HG03039 (cell line): ENCODE measurements at regions not wholly inside any gene's neighbourhood (a gene's known extent, or its start where the extent isn't known, plus 50 kb on each side); places are given as distances from the start of the nearest gene placed in this dataset.

ENCODE experiments used
- ATAC-seq: cut with Tn5 transposase; IDR thresholded peaks from one replicate; pipeline ENCODE4 v1.9.1; 2021; ENCODE audit warnings: mild to moderate bottlenecking, moderate library complexity; ENCODE audit not compliant: unreplicated experiment

DNA sequence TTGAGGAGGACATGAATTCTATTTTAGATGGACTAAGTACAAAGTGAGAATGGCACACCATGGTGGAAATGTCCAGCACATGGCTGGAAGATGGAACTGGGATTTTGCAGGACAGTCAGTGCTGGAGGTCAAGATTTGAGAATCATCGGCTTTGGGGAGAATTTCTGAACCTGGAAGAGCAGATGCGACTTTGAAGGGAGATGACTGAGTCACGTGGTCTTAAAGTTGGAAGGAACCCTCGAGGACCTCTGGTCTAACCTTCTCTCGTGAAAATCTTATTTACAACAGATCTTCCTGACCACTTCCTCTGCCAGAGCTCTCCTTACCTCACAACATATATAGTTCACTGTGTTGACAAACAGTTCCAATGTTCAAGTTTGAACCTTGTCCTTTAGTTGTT is 415.4 kb downstream of the ATP23 start:
- ATAC-seq, result no peak

- no peak for ATAC-seq
Measured at GRCh38 chr12:58357511-58357910, 416.1 kb downstream of the ATP23 start.

DNA sequence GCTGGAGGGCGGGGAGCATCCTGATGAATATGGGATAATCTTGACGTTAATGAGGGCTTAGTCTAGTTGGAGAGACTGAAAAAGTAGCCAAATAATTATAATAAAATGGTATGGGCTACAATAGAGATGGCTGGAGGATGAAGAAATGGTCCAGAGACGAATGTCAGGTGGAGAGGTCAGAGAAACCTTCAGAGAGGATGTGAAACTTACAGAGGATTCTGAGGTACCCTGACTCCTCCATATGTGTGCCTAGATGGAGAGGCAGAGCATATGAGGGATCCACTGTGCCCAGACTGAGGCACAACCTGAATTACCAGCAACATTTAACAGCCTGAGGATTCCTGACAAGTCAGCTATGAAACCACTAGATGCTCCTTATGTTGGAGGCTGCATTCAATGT is 417.0 kb downstream of the ATP23 start:
- no peak for ATAC-seq

DNA sequence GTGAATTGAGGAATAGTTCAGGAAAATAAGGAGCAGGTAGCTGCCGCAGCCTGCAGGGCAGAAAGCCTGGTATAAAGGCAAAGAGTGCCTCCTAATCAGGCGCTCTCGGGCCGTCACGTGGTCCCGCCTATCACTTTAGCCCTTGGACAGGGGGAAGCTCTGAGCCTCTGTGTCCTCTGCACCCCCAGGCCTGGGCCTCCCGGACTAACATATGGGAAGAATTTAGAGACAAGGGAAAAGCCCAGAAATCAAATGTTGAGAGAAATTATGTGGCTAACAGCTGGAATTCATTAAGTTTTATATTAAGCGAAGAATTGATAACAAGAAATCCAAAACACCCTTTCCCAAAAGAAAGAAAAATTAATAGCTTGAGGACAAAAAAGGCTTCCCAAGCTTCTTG is 417.7 kb downstream of the ATP23 start:
- ATAC-seq, result no peak

- no peak for ATAC-seq
Measured at GRCh38 chr12:58361056-58361455, 419.7 kb downstream of the ATP23 start.

GRCh38 chr12:58363971-58364370 is 422.6 kb downstream of the ATP23 start:
- ATAC-seq, result no peak

- no peak for ATAC-seq
Measured at GRCh38 chr12:58364389-58365086, 423.2 kb downstream of the ATP23 start.

- ATAC-seq, result no peak
Measured at GRCh38 chr12:58365087-58365390, 423.7 kb downstream of the ATP23 start.

DNA sequence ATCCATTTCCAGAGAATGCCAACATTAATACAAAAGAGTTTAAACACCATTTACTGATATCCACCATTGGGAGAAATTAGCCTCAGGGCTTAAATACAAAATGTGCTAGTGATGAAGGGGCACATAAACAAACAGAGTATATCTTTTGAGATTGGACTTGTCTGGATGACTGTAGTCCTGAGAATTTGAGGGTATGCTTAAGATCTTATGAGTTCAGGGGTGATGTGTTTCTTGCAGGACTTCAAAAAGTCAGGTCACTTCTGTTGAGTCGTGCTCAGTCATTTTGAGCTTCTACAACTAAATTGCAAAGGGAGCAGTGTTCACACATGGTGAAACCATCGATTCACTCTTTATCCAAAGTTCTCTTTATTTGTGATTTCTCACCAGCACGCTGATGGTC is 425.7 kb downstream of the ATP23 start:
- no peak for ATAC-seq

DNA sequence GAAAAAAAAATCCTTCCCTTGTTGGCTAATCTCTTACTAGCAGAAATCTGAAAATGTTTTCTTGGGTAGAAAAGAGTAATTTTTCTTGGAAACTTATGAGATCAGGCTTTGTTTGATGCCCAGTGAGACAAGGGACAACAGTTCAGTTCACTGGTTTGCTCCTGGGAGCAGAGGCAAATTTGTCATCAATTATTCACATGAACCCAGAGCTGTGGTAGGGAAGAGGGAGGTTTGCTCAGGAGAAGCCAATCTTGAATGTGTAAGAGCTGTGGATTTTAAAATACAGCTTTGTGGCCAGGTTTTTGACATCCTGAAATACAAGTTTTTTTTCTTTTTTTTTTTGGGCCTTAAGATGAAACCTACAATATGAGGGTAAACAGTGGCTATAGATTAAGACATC is 426.6 kb downstream of the ATP23 start:
- no peak for ATAC-seq

DNA sequence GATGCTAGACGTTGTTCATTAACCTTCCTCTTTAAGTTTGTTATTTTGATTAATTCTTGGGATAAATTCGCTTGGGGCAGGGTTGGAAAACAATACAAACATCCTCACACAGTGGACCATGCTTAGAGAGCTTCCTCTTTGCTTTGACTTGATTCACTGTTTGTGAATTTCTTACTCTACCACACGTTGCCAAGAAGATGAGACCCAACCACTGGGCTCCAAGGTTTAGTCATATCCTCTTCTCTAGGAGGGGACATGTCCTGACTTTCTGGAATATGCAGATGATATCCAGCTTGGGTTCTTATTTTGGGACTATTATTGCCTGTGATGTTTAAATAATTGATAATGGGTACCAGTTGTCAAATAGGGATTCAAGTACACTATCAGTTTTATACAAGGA is 428.2 kb downstream of the ATP23 start:
- ATAC-seq, result no peak

GRCh38 chr12:58372298-58372697 is 430.9 kb downstream of the ATP23 start:
- ATAC-seq, result peak; percentile 94

GRCh38 chr12:58378028-58378427 is 436.7 kb downstream of the ATP23 start:
- ATAC-seq, result no peak

- no peak for ATAC-seq
Measured at GRCh38 chr12:58381546-58381945, 440.2 kb downstream of the ATP23 start.

GRCh38 chr12:58384196-58384595 is 442.8 kb downstream of the ATP23 start:
- no peak for ATAC-seq

DNA sequence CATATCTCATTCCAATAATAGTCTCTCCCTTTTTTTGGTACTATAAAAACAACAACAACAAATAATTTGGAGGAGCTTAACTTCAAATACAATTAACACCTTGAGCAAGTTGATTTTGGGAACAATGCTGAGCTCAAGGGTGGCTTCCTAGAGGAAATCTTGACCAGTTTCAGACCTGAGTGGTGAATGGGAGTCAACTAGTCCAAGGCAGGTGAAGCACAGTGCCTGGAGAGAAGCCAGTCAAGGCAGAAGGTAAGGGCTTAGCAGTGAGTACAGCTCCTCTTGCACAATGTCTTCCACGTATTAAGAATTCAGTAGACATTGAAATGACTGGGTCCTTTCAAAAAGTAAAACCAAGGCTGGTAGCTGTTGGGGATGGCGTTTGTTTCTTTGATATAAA is 444.8 kb downstream of the ATP23 start:
- ATAC-seq, result no peak

DNA sequence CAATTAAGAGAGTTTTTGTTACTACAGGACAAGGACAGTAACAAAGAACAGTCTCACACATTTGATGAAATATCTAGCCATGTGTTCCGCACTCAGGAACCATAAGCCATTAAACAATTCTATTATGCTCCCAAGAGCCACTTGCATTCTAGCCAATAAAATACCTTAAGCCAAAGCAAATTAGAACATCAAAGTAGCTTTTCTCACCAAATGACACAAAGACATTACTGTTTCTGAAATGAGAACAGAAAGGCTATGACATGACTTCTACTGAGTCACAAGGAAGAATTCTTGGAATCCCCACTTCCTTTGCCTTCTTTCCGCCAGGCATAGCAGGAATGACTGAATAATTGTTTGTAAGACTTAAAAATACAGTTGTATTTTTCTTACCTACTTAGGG is 445.8 kb downstream of the ATP23 start:
- no peak for ATAC-seq

DNA sequence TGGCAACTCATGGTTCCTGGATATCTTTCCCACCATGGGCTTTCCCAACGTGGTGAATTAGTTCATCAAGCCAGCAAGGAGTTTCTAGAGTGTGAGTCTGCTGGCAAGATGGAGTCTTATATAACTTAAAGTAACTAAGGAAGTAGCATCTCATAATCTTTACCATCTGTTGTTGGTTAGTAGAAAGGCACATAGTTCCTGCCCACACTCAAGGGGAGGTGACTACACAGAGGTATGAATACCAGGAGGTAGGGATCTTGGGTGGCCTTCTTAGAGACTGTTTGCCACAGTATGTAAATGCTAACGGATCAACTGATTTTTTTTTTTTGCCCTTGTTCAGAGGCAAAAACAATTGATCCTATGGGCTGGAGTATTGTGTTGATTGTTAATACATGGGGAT is 446.9 kb downstream of the ATP23 start:
- no peak for ATAC-seq

DNA sequence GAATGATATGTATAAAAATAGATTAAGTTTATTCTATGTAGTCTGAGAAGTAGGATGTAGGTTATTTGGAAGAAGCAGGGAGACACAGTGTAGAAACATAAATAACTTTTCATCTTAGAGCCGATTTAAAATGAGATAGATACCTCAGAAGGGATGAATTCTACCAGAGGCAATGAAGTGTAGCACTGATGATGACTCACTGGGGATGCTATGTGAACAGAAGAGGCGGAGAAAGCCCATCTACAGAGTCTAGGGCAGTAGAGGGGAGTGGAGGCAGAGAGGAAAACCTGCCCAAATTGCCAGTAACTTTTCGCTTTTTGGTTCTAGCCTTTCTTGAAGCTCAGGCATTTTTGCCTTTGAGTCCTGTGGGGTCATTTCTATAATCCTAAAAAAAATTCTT is 451.8 kb downstream of the ATP23 start:
- no peak for ATAC-seq

DNA sequence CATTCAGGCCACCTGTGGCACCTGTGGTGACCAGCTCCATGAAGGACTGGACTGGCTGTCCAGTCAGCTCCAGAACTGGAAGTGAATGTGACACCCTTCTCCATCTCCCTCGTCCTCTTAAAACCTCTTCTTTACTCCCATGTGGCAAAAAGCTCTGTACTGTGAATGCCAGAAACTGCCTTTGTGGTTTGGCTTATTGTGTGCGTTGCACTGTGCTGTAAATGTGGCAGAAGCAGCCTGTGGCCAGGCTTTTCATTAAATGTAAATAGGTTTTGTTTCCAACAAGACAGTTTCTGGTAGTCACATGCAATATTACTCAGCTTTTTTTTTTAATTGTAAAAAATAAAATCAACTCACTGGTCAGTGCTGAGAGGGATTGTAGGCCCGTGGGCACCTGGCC is 453.7 kb downstream of the ATP23 start:
- ATAC-seq, result no peak

DNA sequence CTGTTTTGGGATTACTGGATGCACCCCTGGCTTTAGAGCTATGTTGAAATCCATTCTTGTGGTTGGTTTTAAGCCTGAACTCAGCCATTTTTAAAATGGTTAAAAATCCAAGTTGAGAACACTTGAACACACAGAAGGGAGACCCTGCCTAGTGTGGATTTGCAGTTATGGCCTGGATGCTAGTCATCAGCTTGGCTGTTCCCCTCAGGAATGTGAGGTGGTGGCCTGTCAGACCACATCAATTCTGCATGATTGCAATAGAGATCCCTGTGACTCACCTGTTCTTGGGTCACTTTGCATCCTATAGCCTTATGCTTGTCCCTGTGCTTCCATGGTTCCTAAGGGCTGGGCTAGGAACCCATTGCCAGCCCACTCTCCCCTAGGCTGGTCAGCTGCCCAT is 454.1 kb downstream of the ATP23 start:
- no peak for ATAC-seq

- no peak for ATAC-seq
Measured at GRCh38 chr12:58396239-58396638, 454.9 kb downstream of the ATP23 start.

- no peak for ATAC-seq
Measured at GRCh38 chr12:58405363-58405762, 464.0 kb downstream of the ATP23 start.

- no peak for ATAC-seq
Measured at GRCh38 chr12:58408516-58408915, 467.1 kb downstream of the ATP23 start.
